Bronchial epithelial cell (primary cell): ENCODE measurements at regions not wholly inside any gene's neighbourhood (a gene's known extent, or its start where the extent isn't known, plus 50 kb on each side); places are given as distances from the start of the nearest gene placed in this dataset.
A peak's percentile ranks its signal among the peaks of the same experiment; 100 is the strongest.
"Not testable (repeated sequence)": the region's sequence is repeated elsewhere in the genome, so short reads cannot be mapped to it uniquely, and the experiment has no call there.

Experiments used
- DNase-seq: peaks from one replicate; pipeline ENCODE4 v3.0.0-alpha.2; 2010; ENCODE audit warnings: low read depth
- FAIRE-seq: peaks from 2 replicates; lab custom pipeline; 2011; peaks lifted over from hg19 to GRCh38; lab: Jason Lieb, UNC
- H3K27me3 ChIP-seq: 2 replicates; pipeline ENCODE4 v1.5.1; 2011; ENCODE audit warnings: low read length; ENCODE audit not compliant: control insufficient read depth, insufficient read depth
- H3K36me3 ChIP-seq: 2 replicates; pipeline ENCODE4 v1.5.1; 2011; ENCODE audit warnings: low read length; ENCODE audit not compliant: control insufficient read depth, insufficient read depth
- H3K4me3 ChIP-seq: 2 replicates; pipeline ENCODE4 v1.5.1; 2011; ENCODE audit warnings: mild to moderate bottlenecking, low read depth, low read length, control low read depth
- CTCF ChIP-seq: IDR thresholded peaks from 2 replicates; pipeline ENCODE4 v1.5.1; 2011; ENCODE audit warnings: mild to moderate bottlenecking, moderate library complexity, low read length, control low read depth, inconsistent platforms; ENCODE audit not compliant: insufficient read depth, severe bottlenecking

- FAIRE-seq: no peak
- H3K36me3 ChIP-seq: no peaks in the 10 kb centered on the region
- H3K4me3 ChIP-seq: no peak overlapping the region
- no peak for TF ChIP-seq CTCF
- no peaks in the 10 kb centered on the region for H3K27me3 ChIP-seq
- DNase-seq: no peak
Observed at GRCh38 chr15:62249501-62249900, 84.4 kb upstream of the C2CD4B start.

- DNase-seq: no peak
- H3K36me3 ChIP-seq: no peaks in the 10 kb centered on the region
- no peak for FAIRE-seq
- TF ChIP-seq CTCF: no peak
- no peak overlapping the region for H3K4me3 ChIP-seq
- no peaks in the 10 kb centered on the region for H3K27me3 ChIP-seq
Observed at GRCh38 chr15:62250186-62250585, 85.1 kb upstream of the C2CD4B start.

- no peaks in the 10 kb centered on the region for H3K27me3 ChIP-seq
- no peak overlapping the region for H3K4me3 ChIP-seq
- no peak for TF ChIP-seq CTCF
- FAIRE-seq: peak; percentile 7
- DNase-seq: no peak
- no peaks in the 10 kb centered on the region for H3K36me3 ChIP-seq
Observed at GRCh38 chr15:62250978-62251377, 85.9 kb upstream of the C2CD4B start.

- H3K36me3 ChIP-seq: no peaks in the 10 kb centered on the region
- DNase-seq (no peak), FAIRE-seq (no peak)
- H3K27me3 ChIP-seq: no peaks in the 10 kb centered on the region
- TF ChIP-seq CTCF: no peak
- H3K4me3 ChIP-seq: no peak overlapping the region
Observed at GRCh38 chr15:62253294-62253693, 88.2 kb upstream of the C2CD4B start.

GRCh38 chr15:62254137-62254934 lies 89.3 kb upstream of the C2CD4B start:
- FAIRE-seq: no peak
- Histone ChIP-seq H3K4me3 (no peak overlapping the region), H3K27me3 (no peaks in the 10 kb centered on the region), H3K36me3 (no peaks in the 10 kb centered on the region)
- peak; percentile 85 for TF ChIP-seq CTCF
- peak; percentile 46 for DNase-seq

- not testable (repeated sequence) for H3K4me3 ChIP-seq, H3K27me3 ChIP-seq, DNase-seq, H3K36me3 ChIP-seq, FAIRE-seq
Observed at GRCh38 chr15:62256430-62256829, 91.3 kb upstream of the C2CD4B start.
